GM12875 (cell line): ENCODE measurements at regions not wholly inside any gene's neighbourhood (a gene's known extent, or its start where the extent isn't known, plus 50 kb on each side); places are given as distances from the start of the nearest gene placed in this dataset.

Experiments used
- H3K4me3 ChIP-seq: one replicate; pipeline ENCODE4 v1.5.1; 2011; ENCODE audit warnings: low read depth, low read length, control low read depth
- CTCF ChIP-seq: IDR thresholded peaks from 2 replicates; pipeline ENCODE4 v1.5.1; 2011; ENCODE audit warnings: low read depth, mild to moderate bottlenecking, control low read depth, inconsistent platforms, low read length, moderate library complexity, borderline replicate concordance; ENCODE audit not compliant: insufficient read depth

- H3K4me3 ChIP-seq, result no peak overlapping the region
- TF ChIP-seq CTCF, result no peak
Observed at GRCh38 chr16:9598731-9599083, 507.3 kb downstream of the HAPSTR1 start.

GRCh38 chr16:9599415-9600120 is 508.1 kb downstream of the HAPSTR1 start:
- H3K4me3 ChIP-seq, result no peak overlapping the region
- TF ChIP-seq CTCF, result no peak

GRCh38 chr16:9602189-9602588 is 510.7 kb downstream of the HAPSTR1 start:
- no peak overlapping the region for H3K4me3 ChIP-seq
- no peak for TF ChIP-seq CTCF

GRCh38 chr16:9603316-9603715 is 511.9 kb downstream of the HAPSTR1 start:
- TF ChIP-seq CTCF, result no peak
- no peak overlapping the region for H3K4me3 ChIP-seq

GRCh38 chr16:9607515-9608230 is 516.2 kb downstream of the HAPSTR1 start:
- TF ChIP-seq CTCF, result no peak
- H3K4me3 ChIP-seq, result no peak overlapping the region

- H3K4me3 ChIP-seq, result no peak overlapping the region
- no peak for TF ChIP-seq CTCF
Observed at GRCh38 chr16:9610727-9611126, 519.3 kb downstream of the HAPSTR1 start.

GRCh38 chr16:9612267-9612666 is 520.8 kb downstream of the HAPSTR1 start:
- no peak for TF ChIP-seq CTCF
- H3K4me3 ChIP-seq, result no peak overlapping the region
